AG09319 (cell line): ENCODE measurements at regions not wholly inside any gene's neighbourhood (a gene's known extent, or its start where the extent isn't known, plus 50 kb on each side); places are given as distances from the start of the nearest gene placed in this dataset.
"Not testable (repeated sequence)": the region's sequence is repeated elsewhere in the genome, so short reads cannot be mapped to it uniquely, and the experiment has no call there.

Source experiments
- DNase-seq: peaks from one replicate; pipeline ENCODE4 v3.0.0-alpha.2; 2010; ENCODE audit warnings: low read depth; ENCODE audit errors: extremely low read depth
- TF ChIP-seq, protein P1 (sequence below): IDR thresholded peaks from 2 replicates; pipeline ENCODE4 v1.5.1; 2011; ENCODE audit warnings: low read depth, mild to moderate bottlenecking, inconsistent platforms, low read length, moderate library complexity

- no peak for DNase-seq
- TF ChIP-seq, protein P1, sequence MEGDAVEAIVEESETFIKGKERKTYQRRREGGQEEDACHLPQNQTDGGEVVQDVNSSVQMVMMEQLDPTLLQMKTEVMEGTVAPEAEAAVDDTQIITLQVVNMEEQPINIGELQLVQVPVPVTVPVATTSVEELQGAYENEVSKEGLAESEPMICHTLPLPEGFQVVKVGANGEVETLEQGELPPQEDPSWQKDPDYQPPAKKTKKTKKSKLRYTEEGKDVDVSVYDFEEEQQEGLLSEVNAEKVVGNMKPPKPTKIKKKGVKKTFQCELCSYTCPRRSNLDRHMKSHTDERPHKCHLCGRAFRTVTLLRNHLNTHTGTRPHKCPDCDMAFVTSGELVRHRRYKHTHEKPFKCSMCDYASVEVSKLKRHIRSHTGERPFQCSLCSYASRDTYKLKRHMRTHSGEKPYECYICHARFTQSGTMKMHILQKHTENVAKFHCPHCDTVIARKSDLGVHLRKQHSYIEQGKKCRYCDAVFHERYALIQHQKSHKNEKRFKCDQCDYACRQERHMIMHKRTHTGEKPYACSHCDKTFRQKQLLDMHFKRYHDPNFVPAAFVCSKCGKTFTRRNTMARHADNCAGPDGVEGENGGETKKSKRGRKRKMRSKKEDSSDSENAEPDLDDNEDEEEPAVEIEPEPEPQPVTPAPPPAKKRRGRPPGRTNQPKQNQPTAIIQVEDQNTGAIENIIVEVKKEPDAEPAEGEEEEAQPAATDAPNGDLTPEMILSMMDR = no peak
Measured at GRCh38 chr3:140769951-140770350, 92.1 kb downstream of the TRIM42 start.

DNA sequence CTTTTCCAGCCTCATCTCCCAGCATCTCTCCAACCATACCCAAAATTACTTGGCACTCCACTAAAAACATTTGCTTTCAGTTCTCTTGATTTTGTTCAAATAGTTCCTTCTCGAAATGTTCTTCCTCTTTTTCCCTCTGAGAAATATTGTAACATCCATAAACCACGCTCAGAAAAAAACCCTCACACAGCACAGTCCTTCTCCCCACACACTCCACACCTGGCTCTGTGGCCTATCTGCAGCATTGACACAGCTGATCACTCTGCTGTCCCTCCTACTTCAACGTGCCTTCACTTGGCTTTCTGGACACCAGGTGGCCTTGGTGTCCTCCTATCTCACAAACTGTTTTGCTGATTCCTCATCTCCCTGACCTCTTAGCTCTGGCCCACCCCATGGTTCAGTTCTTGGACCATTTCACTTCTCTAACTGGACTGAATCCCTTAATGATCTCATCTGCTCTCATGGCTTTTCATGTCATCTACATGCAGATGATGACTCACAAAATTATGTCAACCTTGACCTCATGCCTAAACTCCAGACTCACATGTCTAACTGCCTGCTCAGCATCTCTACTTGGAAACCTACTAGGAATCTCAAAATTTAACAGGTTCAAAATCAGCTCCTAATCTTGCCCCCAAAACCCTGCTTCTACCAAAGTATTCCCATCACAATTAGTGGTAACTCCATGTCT, 93.3 kb downstream of the TRIM42 start:
- TF ChIP-seq, protein P1 = no peak
- DNase-seq = no peak

- DNase-seq = no peak
- TF ChIP-seq, protein P1 = no peak
Measured at GRCh38 chr3:140777631-140778233, 99.9 kb downstream of the TRIM42 start.

- DNase-seq = no peak
- TF ChIP-seq, protein P1 = no peak
Measured at GRCh38 chr3:140791368-140791767, 113.5 kb downstream of the TRIM42 start.

- no peak for DNase-seq
- TF ChIP-seq, protein P1 = no peak
Measured at GRCh38 chr3:140794507-140794906, 116.6 kb downstream of the TRIM42 start.

DNA sequence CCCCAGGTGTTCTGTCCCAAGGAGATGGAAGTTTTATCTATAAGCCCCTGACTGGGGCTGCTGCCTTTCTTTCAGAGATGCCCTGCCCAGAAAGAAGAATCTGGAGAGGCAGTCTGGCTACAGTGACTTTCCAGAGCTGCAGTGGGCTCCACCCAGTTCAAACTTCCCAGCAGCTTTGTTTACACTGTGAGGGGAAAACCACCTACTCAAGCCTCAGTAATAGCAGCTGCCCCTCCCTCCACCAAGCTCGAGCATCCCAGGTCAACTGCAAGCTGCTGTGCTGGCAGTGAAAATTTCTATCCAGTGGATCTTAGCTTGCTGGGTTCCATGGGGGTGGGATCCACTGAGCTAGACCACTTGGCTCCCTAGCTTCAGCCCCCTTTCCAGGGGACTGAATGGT, 125.0 kb downstream of the TRIM42 start:
- not testable (repeated sequence) for DNase-seq

DNA sequence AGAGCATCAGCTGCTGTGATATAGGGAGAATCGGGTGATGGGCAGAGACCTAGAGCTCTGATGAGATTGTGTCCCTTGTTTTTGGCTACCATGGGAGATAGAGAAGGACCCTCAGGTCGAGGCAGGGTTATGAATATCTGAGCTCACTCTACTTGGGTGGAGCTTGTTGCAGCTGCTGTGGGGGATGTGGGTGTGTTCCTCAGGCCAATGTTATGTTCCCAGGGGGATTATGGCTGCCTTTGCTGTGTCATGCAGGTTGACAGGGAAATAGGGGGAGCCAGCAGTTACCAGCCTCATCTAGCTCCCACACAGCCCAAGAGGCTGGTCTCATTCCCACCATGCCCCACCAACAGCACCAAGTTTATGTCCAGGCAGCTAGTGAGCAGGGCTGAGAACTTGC, 131.5 kb downstream of the TRIM42 start:
- TF ChIP-seq, protein P1 = no peak
- no peak for DNase-seq
